GF-D8 (cell line): ENCODE measurements at regions not wholly inside any gene's neighbourhood (a gene's known extent, or its start where the extent isn't known, plus 50 kb on each side); places are given as distances from the start of the nearest gene placed in this dataset.

Experiments used
- DNase-seq: peaks from one replicate; lab custom pipeline; 2025; lab: John Stamatoyannopoulos, UW

DNA sequence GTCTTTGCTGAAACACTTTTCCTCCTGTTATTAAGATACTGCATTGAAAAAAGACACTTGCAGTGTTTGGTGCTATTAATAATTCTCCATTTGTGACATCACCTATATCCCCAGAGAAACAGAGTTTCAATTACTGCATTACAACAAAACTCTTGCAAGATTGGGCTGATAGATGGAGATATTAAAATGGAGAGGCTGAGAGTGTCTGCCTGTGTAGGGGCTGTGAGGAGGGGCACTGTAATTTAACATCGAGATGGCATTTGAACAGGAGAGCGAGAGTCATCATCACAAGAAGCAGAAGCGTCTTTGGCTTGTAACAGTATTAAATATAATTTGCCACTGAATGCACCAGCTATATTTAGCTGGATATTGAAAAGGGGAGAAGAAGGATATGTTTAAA is 316.5 kb downstream of the CDH26 start:
- DNase-seq, result no peak

DNA sequence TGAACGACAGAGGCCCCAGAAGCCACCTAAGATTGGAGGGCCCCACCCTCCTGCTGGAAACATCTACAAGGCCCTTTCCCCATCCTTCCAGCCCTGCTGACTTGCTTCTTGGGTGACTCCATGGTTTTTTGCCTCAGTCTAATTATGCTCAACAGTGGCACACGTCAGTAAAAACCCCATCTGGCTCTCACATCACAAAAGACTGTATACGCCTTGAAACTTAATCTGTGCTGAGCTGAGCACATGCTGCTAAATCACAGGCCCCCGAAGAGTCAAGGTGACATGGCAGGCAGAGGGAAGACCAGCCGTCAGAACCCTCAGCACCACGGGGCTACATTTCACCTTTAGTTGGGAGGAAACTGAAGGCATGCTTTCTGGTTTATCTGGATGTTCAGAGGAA is 323.1 kb downstream of the CDH26 start:
- DNase-seq, result no peak

DNA sequence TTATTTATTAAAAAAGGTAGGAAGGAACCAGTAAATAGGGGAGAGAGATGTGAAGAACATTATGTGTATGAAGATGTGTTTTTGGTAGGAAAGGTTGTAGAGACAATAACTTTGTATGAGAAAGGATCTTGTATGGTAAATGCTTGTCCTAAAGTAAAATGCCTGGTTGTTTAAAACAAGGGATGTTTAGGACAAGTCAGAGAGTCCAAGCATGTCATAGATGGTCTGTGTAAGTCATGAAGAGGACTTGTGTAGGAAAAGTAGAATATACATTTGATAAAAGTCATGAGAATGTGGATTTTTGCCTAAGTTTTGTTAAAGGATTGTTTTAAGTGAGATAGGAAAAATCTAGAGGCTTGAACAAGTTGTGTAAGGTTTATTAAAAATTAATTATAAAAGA is 325.1 kb downstream of the CDH26 start:
- no peak for DNase-seq

DNA sequence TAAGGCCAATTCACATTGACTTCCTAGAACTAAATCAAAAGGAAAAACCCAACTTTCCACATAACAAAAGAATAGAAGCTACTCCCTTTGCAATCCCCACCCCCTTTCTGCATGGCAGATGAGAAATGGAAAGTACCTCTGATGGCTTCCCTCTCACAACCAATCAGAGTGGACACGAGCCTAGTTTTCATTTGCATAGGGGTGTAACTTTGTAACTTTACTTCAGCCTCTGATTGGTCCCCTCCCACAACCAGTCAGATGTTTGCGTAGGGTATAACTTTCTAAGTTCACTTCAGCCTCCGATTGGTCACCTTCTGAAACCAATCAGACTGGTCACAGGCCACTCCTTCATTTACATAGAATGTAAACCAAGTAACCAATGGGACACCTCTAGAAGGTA is 328.5 kb downstream of the CDH26 start:
- no peak for DNase-seq

DNA sequence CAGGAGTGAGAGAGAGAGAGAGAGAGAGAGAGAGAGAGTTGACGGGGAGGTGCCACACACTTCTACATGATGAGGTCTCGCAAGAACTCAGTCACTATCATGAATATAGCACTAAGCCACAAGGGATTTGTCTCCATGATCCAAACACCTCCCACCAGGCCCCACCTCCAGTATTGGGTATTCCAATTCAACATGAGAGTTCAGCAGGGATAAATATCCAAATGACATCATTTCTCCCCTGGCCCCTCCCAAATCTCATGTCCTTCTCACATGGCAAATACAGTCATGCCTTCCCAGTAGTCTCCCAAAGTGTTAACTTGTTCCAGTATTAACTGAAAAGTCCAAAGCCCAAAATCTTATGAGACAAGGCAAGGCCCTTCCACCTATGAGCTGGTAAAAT is 330.7 kb downstream of the CDH26 start:
- no peak for DNase-seq

DNA sequence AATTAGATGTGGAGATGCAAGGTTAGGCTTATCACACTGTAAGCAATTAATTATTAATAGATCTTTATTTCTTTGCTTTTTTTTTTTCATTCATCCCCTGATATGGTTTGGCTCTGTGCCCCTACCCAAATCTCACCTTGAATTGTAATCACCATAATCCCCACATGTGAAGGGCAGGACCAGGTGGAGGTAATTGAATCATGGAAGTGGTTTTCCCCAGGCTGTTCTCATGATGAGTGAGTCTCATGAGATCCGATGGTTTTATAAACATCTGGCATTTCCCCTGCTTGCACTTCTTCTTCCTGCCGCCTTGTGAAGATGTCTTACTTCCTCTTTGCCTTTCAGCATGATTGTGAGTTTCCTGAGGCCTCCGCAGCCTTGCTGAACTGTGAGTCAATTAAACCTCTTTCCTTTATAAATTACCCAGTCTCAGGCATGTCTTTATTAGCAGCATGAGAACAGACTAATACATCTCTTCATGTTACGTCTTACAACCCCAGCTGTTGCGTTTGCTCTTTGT is 333.8 kb downstream of the CDH26 start:
- no peak for DNase-seq

DNA sequence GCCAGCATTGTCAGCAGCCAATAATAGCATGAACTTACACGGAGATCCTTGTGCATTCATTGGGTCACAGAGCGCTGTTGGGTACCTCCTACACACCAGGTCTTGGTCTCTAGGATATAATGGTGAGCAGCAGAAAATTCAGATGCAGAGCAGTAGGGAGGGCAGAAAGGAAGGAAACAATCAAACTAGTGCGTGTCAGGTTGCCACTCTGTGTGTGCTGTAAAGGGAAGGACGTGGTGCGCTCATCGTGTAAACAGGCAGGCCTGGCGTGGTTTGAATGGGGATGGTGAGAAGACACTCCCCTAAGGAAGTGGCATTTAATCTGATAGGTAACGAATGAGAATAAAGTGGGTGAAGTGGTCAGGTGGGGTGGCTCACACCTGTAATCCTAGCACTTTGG is 336.4 kb downstream of the CDH26 start:
- no peak for DNase-seq

DNA sequence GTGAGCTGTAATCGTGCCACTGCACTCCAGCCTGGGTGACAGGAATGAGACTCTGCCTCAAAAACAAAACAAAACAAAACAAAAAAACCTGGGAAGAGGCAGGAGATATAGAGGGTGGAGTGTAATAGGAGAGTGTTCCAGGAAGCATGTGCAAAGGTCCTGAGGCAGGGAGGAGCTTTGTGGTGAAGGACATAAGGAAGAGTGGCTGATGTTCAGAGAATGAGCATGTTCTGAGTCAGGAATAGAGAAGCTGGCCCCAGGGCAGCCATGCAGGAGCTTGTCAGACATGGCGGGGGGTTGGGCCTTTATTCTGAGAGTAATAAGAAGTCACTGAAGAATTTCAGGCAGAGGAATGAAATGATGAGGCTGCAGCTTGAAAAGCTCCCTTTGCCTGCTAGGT is 337.0 kb downstream of the CDH26 start:
- DNase-seq, result no peak

DNA sequence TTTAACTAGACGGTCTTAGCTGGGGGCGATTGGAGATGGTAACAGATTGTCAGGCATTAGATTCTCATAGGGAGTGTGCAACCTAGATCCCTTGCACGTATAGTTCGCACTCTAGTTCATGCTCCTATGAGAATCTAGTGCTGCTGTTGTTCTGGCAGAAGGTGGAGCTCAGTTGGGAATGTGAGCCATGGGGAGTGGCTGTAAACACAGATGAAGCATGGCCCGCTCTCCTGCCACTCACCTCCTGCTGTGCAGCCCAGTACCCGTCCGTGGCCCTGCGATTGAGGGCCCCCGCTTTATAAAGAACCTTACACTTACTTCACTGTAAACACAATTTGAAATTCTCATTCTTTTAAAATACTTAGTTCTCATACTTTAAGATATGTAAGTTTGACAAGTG is 339.4 kb downstream of the CDH26 start:
- no peak for DNase-seq

DNA sequence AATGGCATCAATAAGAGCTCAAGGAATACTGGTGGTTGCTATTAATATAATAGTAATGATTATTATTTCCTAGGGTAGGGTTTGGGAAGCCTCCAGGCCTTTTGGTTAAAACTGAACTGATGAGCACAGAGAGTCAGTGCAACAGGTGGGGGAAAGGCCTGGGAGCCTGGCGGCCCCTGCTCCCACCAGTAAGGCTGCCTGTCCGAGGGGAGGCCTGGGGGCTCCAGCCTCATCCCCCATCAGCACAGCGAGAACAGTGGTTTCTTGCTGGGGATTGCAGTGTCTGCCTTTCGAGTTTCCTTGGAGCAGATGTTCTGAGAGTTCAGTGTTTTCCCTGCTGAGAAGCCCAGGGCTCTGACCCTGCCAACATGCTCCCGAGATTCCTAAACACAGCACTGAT is 340.4 kb downstream of the CDH26 start:
- no peak for DNase-seq

DNA sequence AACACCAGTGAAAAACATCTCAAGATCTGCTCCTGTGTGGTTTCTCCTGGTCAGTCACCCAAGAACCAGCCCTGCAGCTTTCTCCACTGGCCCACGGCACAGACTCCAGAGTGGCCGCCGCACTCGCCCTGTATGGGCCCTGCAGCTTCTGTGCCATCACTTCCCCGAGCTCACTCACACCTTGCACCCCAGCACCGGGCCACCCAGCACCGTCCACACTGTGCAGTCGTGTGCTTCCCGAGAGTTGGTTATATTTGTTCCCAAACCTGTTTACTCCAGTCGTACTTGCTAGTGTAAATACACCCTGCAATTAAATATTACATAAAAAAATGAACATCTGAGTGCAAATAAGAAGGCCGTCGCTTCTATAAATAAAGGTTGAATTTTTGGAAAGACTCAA is 341.7 kb downstream of the CDH26 start:
- DNase-seq, result no peak

DNA sequence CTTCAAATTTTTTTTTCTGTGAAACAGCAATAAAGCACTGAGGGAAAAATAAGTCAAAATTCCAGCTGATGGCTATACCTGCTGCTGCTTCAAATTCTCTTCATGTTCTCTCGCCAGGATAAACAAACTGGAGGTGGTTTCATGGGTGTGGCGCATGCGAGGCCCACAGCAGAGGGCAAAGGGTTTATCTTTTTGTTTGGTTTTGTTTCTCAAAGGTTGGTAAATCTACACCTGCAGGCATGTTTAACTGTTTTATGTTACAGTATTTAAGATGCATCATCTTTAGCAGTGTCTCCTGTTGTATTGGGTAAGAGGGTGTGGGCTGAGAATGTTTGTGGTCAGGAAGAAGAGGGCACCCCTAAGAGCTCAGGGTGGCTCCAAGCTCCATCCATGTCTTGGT is 342.2 kb downstream of the CDH26 start:
- no peak for DNase-seq

DNA sequence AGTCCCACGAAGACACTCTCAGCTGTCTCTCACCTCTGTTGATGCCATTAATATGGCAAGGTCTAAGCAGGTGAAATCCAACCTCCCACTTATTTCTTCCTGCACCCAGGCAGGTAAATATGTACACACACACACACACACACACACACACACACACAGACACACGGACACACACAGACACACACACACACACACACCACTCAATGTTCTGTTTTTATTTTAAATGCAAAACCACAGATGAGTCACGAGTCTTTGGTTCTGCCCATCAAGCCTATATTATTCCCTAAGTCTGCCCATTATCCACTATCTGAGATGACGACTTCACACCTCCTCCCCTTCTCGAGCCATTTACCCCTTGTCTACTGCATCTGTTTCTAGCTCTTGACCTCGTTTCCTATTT is 344.7 kb downstream of the CDH26 start:
- DNase-seq, result no peak

DNA sequence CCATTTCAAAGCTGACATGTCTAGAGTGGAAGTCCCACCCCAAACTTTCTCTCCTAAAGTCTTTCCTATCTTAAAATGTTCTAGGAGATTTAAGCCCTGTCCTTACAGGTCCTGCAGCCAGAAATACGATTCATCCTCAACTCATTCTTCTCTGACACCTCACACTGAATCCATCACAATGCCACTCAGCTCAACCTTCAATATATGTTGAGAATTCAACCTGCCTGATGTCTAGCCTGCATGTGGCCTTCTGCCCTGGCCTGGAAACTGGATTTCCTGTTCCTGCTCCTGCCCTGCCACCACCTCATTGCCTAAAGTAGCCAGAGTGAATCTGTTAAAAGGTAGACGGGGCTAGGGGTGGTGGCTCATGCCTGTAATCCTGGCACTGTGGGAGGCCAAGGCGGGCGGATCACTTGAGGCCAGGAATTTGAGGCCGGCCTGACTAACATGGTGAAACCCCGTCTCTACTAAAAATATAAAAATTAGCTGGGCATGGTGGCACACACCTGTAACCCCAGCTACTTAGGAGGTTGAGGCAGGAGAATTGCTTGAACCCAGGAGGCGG is 345.9 kb downstream of the CDH26 start:
- no peak for DNase-seq

DNA sequence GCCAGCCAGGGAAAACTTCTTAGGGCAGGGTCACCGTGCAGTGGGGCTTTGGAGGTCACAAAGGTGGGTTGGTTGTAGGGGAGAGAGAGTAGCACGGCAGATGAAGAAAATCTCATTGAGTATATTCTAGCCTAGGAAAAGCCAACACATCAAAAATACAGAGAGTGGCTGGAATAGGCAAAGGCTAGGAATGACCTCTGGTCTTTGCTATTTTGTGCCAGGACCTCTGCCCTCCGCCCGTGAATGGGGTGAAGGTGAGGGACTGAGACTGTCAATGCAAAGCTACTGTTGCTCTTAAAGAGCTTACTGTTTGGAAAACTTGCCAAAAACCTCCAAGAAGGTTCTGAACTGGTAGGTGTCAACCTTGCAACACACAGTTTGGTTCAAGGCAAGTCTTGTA is 346.7 kb downstream of the CDH26 start:
- no peak for DNase-seq

DNA sequence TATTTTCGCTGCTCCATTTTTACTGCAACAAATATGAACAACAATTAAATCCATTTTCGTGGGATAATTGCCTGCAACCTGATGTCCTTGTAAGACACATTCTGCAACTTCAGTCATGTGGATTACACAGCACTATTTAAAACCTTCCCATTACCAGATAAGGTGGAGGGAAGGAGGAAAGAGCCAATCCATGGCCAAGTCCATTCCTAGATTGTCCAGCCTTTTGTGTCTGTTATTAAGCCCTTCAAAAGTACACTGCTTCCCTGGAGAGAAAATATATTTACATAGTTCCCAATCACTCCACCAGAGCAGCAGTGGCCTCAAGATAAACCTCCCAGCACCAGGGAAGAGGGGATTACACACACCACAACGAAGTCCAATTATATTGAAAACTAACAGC is 347.9 kb downstream of the CDH26 start:
- no peak for DNase-seq

DNA sequence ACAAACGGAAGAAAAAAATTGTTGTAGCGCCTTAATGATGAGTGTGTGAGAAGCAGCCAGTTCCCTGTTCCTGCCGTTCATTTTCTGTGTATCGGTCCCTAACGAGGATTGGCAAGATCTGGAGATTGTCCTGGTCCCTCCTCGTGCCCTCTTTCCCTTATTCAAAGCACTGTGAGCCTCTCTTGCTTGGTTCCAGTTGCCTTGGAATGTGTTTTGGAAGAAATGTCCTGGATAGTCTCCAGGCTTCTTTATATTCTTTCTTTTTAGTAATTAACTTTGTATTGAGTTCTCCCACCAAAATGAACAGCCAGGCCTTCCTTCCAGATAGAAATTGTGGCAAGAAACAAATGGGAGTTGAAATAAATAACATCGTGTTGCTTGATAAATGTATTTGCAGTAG is 348.3 kb downstream of the CDH26 start:
- no peak for DNase-seq

DNA sequence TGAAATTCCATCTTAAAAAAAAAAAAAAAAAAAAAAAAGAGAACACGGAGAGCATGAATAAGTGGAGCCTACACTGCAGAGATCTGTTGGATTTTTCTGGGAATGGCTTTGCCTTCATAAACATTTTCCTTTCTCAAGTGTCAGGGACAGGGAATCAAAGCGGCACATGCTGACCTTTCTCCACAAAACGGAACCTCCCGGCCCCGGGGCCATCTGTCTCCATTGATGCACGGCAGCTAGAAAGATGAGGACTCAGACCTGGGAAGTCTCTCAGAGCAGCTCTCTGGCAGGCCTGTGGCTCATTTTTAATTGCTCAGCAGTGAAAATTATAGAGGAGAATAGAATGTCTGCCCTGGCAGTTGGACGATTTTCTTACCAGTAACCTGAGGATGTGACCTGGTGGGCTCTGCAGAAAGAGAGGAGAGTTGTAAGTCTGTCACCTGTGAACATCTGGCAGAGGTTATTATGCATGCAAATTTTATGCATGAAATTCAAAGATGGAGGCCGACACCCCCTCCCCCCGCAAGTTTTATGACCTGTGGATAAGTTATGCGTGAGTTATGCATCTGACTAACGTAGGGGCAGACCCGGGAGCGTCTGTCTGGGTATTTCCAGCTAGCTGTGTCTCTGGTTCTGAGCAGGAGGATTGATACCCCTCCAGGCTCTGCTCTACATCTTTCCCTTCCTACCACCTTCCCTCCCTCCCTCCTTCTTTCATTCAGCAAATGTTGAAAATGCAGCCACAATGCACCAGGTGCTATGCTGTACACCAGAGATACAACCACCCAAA is 352.5 kb downstream of the CDH26 start:
- no peak for DNase-seq

DNA sequence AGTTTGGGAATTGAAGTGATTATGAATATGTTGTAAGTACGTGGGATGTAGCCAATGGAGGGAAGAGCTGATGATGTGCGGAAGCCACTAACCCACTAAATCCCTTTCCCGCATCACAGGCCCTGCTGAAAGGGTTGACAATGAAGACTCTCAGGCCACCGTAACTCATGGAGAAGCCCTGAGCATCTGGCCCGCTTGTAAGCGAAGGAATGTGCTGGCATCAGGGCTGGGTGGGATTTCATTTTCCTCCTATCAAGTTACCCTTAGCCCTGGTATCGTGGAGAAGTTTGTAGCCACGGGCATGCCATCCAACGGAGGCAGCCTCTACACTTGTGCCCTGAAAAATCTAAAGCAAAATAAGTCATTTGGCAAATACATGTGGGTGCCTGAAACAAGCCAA is 355.0 kb downstream of the CDH26 start:
- no peak for DNase-seq

DNA sequence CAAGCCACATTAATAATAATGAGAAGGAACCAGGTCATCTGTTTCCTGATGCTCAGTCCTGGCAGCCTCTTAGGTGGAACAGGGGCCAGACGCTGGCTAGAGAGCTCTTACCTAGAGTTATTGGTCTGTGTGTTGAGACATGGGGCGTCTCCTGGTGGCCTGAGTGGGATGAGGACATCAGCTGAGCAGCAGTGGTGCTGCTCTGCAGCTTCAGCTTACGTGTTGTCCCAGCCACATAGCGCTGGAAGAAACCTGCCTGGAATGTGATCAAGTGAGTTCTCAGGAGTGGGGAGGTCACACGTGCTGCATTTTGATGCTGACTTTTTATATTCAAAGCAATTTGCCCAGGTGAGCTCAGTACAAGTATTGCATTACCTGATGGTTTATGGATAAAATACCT is 355.4 kb downstream of the CDH26 start:
- no peak for DNase-seq

DNA sequence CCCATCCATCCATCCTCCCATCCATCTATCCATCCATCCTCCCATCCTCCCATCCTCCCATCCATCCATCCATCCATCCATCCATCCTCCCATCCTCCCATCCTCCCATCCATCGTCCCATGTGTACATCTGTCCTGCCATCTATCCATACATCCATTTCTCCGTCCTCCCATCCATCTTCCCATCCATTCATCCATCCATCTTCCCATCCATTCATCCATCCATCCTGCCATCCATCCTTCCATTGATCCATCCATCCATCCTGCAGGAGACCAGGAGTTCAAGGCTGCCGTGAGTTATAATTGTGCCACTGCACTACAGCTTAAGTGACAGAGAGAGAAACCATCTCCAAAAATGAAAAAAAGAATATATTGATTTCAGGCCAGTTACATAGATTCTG is 356.5 kb downstream of the CDH26 start:
- DNase-seq, result no peak

DNA sequence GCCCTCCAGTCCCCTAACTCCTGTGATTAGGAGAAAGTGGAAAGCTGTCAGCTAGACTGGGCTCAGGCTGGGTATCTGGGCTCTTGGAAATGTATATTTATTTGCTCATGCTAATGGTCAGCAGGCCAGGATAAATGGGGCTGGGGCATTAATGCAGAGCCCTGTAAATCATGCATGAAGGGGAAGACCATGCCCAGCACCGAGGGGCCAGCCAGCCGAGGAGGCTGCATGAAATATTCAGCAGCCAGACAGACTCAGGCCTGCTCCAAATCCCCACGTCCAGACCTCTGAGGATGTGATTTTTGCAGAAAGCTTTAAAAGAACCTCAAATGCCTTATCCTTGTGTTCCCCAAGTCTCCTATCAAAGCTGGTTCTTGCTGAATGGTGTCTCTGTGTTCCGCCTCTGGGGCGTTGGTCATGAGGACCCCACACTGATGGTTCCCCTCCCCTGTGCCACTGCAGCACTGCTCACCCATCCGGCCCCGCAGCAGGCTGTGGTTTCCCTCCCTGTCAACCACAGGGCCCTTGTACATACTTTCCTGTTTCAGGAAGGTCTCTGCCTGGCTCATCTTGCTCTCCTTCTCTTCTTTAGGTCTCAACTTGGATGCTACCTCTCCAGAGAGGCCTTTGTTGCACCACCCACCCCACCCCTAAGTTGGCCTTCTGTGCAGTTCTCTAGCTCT is 358.4 kb downstream of the CDH26 start:
- DNase-seq, result no peak

DNA sequence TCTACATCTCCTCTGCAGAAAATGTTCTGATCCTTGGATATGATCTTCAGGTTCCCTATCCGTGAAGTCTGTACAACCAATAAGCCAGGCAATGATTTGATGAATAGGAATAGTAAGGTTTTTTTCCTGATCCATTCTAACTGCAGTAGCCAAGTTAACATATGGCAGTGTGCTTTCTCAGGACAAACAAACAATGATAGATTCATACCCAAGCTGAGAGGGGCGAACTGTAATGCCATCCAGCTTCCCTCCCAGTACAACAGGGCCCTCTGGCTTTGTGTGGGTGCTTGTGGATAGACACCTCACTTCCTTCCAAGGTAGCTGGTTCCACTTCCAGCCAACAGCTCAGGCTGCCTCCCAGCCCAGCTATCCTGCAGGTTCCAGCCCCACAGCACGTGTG is 359.2 kb downstream of the CDH26 start:
- DNase-seq, result no peak
